Left lung (tissue), 4 donors: ENCODE measurements at regions not wholly inside any gene's neighbourhood (a gene's known extent, or its start where the extent isn't known, plus 50 kb on each side); places are given as distances from the start of the nearest gene placed in this dataset.

Source experiments
- ATAC-seq: fragments of 200-7000 bp; cut with Tn5 transposase; one replicate; pipeline ENCODE4 v1.9.1; 2020; ENCODE audit warnings: moderate library complexity
- DNase-seq, 4 donors: peaks; one replicate each; pipeline ENCODE4 v3.0.0-alpha.2; 2013 to 2020
- H3K27ac ChIP-seq, 2 donors: fragments of 200-600 bp; sonication (generic) in 1 of 2; one replicate each; pipeline versions ENCODE4 v1.5.0 to v1.8.0; 2020 to 2021
- H3K27me3 ChIP-seq, 2 donors: fragments of 200-600 bp; sonication (generic) in 1 of 2; one replicate each; pipeline versions ENCODE4 v1.5.0 to v1.8.0; 2020 to 2021
- H3K36me3 ChIP-seq, 2 donors: fragments of 200-600 bp; sonication (generic) in 1 of 2; one replicate each; pipeline versions ENCODE4 v1.5.0 to v1.8.0; 2020 to 2021
- H3K4me1 ChIP-seq, 2 donors: fragments of 200-600 bp; one replicate each; pipeline ENCODE4 v1.8.0; 2021
- H3K4me3 ChIP-seq, 2 donors: fragments of 200-600 bp; sonication (generic) in 1 of 2; one replicate each; pipeline versions ENCODE4 v1.5.0 to v1.8.0; 2020 to 2021; ENCODE audit warnings: mild to moderate bottlenecking in 1 of 2
- H3K9me3 ChIP-seq, 2 donors: fragments of 200-600 bp; sonication (generic) in 1 of 2; one replicate each; pipeline versions ENCODE4 v1.5.0 to v1.8.0; 2020 to 2021
- CTCF ChIP-seq, 2 donors: fragments of 200-600 bp; sonication (generic) in 1 of 2; IDR thresholded peaks; one replicate each; pipeline versions ENCODE4 v1.5.0 to v1.8.0; 2021; ENCODE audit warnings: antibody characterized with exemption in 2 of 2
- intact Hi-C, 2 donors: fragments of 100-400 bp; cut with DNase I; formaldehyde crosslinking; loops; one replicate each; pipeline versions ENCODE4 v1.11.2 to v1.14.2; 2022
- donor health status: DM: no; HTN: yes; CAD: no.
- donor health status: DM: no; HTN: no; CAD: no.

- DNase-seq = no peak
- no peaks in the 10 kb centered on the region for H3K36me3 ChIP-seq
- ATAC-seq = no peak
- no peak overlapping the region for H3K4me3 ChIP-seq
- intact Hi-C loops = no loop called here
- no peaks in the 10 kb centered on the region for H3K9me3 ChIP-seq
- H3K27me3 ChIP-seq = no peaks in the 10 kb centered on the region
- H3K27ac ChIP-seq = no peak overlapping the region
- TF ChIP-seq CTCF (IDR thresholded peaks at IDR 0.05) = no peak
- H3K4me1 ChIP-seq = no peaks in the 10 kb centered on the region
These were observed 378.3 kb downstream of the BCL11B start for GRCh38 chr14:98893675-98894074.

DNA sequence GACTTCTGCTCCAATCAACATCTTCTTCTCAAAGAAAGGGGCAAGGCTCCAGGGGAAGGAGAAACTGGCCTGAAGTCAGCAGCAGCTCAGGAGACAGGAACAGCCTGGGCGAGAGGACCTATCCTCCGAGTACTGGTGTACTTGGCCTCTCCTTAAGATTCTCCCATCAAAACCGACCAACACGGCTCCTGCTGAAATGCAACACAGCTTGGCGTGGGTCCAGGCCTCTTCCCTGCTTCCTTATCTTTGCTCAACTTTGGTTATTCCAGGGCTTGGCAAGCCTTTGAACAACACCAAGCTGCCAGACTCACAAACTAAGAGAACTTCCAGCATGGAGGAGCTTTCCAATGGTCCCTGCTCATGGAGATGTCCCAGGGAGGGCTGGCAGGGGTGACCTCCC is 377.4 kb downstream of the BCL11B start:
- intact Hi-C loops = no loop called here
- no peak for TF ChIP-seq CTCF (IDR thresholded peaks at IDR 0.05)
- Histone ChIP-seq H3K36me3 (no peaks in the 10 kb centered on the region), H3K4me3 (no peak overlapping the region), H3K4me1 (no peaks in the 10 kb centered on the region), H3K27ac (no peak overlapping the region), H3K9me3 (no peaks in the 10 kb centered on the region), H3K27me3 (no peaks in the 10 kb centered on the region)
- ATAC-seq = no peak
- no peak for DNase-seq

DNA sequence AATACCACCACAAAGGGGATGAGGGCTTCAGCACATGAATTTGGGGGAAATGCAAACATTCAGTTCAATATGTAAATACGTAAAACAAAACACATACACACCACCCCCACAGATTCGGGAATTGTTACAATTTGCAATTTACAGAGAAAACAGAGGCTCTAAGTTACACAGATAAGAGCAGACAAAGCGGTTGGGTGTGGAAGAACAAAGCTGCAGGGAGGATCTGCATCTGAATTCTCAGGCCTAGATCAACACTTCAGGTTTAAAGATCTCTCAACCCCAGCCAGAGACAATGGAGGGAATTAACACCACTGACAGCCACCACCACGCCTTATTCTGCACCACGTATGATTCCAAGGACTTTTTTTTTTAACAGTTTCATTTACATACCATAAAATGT is 375.5 kb downstream of the BCL11B start:
- no peak for TF ChIP-seq CTCF (IDR thresholded peaks at IDR 0.05)
- H3K9me3 ChIP-seq = no peaks in the 10 kb centered on the region
- H3K27me3 ChIP-seq = peaks cover 0 to 1% of the 10 kb centered on the region in 2 donors
- DNase-seq (no peak), ATAC-seq (no peak)
- H3K36me3 ChIP-seq = no peaks in the 10 kb centered on the region
- intact Hi-C loops = no loop called here
- no peak overlapping the region for H3K4me3 ChIP-seq
- H3K4me1 ChIP-seq = no peaks in the 10 kb centered on the region
- H3K27ac ChIP-seq = no peak overlapping the region

GRCh38 chr14:98897605-98898309 is 374.2 kb downstream of the BCL11B start:
- TF ChIP-seq CTCF (IDR thresholded peaks at IDR 0.05) = no peak
- H3K9me3 ChIP-seq = no peaks in the 10 kb centered on the region
- intact Hi-C loops = no loop called here

DNA sequence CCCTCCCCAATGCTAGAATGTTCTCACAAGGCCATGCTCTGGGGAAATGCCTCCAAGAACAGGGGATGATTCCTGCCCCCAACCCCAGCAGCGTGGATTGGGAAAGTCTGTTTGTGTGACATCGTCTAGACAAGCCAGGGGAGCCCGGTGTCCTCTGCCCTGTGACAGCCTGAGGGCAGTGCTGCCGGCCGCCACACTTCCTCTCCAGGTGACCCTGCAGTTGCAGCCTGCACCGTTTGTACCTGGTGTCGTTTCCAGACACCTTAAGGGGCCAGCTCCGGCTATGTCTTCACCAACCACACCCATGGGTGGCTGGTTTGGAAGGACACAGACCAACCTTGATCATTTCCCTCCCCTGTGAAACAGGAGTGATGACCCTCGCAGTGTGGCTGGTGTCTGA is 372.6 kb downstream of the BCL11B start:
- Histone ChIP-seq H3K9me3 (no peaks in the 10 kb centered on the region), H3K27ac (no peak overlapping the region), H3K36me3 (no peaks in the 10 kb centered on the region), H3K4me3 (no peak overlapping the region), H3K4me1 (no peaks in the 10 kb centered on the region), H3K27me3 (peaks cover 0 to 12% of the 10 kb centered on the region in 2 donors)
- intact Hi-C loops = no loop called here
- DNase-seq (no peak), ATAC-seq (no peak)
- no peak for TF ChIP-seq CTCF (IDR thresholded peaks at IDR 0.05)

More at GRCh38 chr14:98897605-98898309, 374.2 kb downstream of the BCL11B start:
- H3K36me3 ChIP-seq = no peaks in the 10 kb centered on the region
- no peak overlapping the region for H3K27ac ChIP-seq
- no peak overlapping the region for H3K4me3 ChIP-seq
- DNase-seq (no peak), ATAC-seq (no peak)
- peaks cover 0 to 12% of the 10 kb centered on the region in 2 donors for H3K27me3 ChIP-seq
- H3K4me1 ChIP-seq = no peaks in the 10 kb centered on the region
